Mesothelial cell of epicardium (in vitro differentiated cells): ENCODE measurements at regions not wholly inside any gene's neighbourhood (a gene's known extent, or its start where the extent isn't known, plus 50 kb on each side); places are given as distances from the start of the nearest gene placed in this dataset.

Experiments used
- DNase-seq, 2 experiments: peaks; one replicate each; pipeline ENCODE4 v3.0.0; 2021; ENCODE audit warnings: low spot score in 2 of 2; ENCODE audit not compliant: unreplicated experiment in 2 of 2
- H3K27ac Mint-ChIP-seq: 2 replicates; pipeline ENCODE4 v1.8.0; 2021; ENCODE audit warnings: mixed read lengths
- H3K27me3 Mint-ChIP-seq: 2 replicates; pipeline ENCODE4 v1.8.0; 2021; ENCODE audit warnings: low read depth, mixed read lengths
- H3K36me3 Mint-ChIP-seq: 2 replicates; pipeline ENCODE4 v1.8.0; 2021; ENCODE audit warnings: mixed read lengths
- H3K4me1 Mint-ChIP-seq: 2 replicates; pipeline ENCODE4 v1.8.0; 2021; ENCODE audit warnings: mixed read lengths
- H3K4me3 Mint-ChIP-seq: 2 replicates; pipeline ENCODE4 v1.8.0; 2021; ENCODE audit warnings: mild to moderate bottlenecking, moderate library complexity, mixed read lengths
- H3K9me3 Mint-ChIP-seq: 2 replicates; pipeline ENCODE4 v1.8.0; 2021; ENCODE audit warnings: mixed read lengths
- TF ChIP-seq, protein P1 (sequence below): fragments of 200-600 bp; sonication (generic); IDR thresholded peaks from one replicate; pipeline ENCODE4 v1.5.0; 2021; ENCODE audit warnings: antibody characterized with exemption; ENCODE audit not compliant: unreplicated experiment

GRCh38 chr16:49926941-49927340 lies 71.0 kb upstream of the ZNF423 start:
- H3K27ac Mint-ChIP-seq: no peak overlapping the region
- H3K9me3 Mint-ChIP-seq: no peaks in the 10 kb centered on the region
- DNase-seq: no peak
- H3K36me3 Mint-ChIP-seq: no peaks in the 10 kb centered on the region
- H3K4me3 Mint-ChIP-seq: no peak overlapping the region
- TF ChIP-seq, protein P1, sequence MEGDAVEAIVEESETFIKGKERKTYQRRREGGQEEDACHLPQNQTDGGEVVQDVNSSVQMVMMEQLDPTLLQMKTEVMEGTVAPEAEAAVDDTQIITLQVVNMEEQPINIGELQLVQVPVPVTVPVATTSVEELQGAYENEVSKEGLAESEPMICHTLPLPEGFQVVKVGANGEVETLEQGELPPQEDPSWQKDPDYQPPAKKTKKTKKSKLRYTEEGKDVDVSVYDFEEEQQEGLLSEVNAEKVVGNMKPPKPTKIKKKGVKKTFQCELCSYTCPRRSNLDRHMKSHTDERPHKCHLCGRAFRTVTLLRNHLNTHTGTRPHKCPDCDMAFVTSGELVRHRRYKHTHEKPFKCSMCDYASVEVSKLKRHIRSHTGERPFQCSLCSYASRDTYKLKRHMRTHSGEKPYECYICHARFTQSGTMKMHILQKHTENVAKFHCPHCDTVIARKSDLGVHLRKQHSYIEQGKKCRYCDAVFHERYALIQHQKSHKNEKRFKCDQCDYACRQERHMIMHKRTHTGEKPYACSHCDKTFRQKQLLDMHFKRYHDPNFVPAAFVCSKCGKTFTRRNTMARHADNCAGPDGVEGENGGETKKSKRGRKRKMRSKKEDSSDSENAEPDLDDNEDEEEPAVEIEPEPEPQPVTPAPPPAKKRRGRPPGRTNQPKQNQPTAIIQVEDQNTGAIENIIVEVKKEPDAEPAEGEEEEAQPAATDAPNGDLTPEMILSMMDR: no peak
- H3K27me3 Mint-ChIP-seq: peaks cover 51% of the 10 kb centered on the region
- peaks cover under 1% of the 10 kb centered on the region for H3K4me1 Mint-ChIP-seq

GRCh38 chr16:49928176-49929041 lies 72.5 kb upstream of the ZNF423 start:
- Mint-ChIP-seq H3K36me3 (no peaks in the 10 kb centered on the region), H3K4me1 (peaks cover 14% of the 10 kb centered on the region), H3K4me3 (no peak overlapping the region), H3K27me3 (peaks cover 39% of the 10 kb centered on the region), H3K9me3 (no peaks in the 10 kb centered on the region), H3K27ac (no peak overlapping the region)
- TF ChIP-seq, protein P1: no peak
- no peak for DNase-seq

- Mint-ChIP-seq H3K27me3 (peaks cover 28% of the 10 kb centered on the region), H3K4me3 (no peak overlapping the region), H3K9me3 (no peaks in the 10 kb centered on the region), H3K27ac (no peak overlapping the region), H3K36me3 (no peaks in the 10 kb centered on the region), H3K4me1 (peaks cover 14% of the 10 kb centered on the region)
- TF ChIP-seq, protein P1: no peak
- no peak for DNase-seq
Measured at GRCh38 chr16:49929626-49930025, 73.7 kb upstream of the ZNF423 start.

DNA sequence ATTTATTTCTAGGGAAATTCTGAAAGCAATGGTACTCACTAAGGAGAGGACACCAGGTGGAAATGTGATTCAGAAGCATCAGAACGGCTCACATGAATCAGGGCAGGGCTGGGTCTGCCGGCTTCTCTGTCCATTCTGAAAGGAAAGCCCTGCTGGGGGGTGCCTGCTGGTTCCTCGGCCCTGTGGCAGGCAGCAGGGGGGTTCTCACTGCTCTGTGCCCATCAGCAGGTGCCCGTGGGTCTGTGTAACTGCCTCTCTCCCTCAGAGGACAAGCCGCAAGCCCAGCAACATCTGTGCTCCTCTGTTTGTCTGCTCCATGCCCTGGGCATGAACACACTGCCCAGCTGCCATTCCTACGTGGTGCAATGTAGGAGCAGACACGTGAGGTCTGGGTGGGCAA lies 74.9 kb upstream of the ZNF423 start:
- no peak overlapping the region for H3K4me3 Mint-ChIP-seq
- peaks cover 17% of the 10 kb centered on the region for H3K27me3 Mint-ChIP-seq
- no peak overlapping the region for H3K27ac Mint-ChIP-seq
- H3K36me3 Mint-ChIP-seq: no peaks in the 10 kb centered on the region
- no peak for DNase-seq
- no peaks in the 10 kb centered on the region for H3K9me3 Mint-ChIP-seq
- H3K4me1 Mint-ChIP-seq: peaks cover 14% of the 10 kb centered on the region
- TF ChIP-seq, protein P1: no peak

DNA sequence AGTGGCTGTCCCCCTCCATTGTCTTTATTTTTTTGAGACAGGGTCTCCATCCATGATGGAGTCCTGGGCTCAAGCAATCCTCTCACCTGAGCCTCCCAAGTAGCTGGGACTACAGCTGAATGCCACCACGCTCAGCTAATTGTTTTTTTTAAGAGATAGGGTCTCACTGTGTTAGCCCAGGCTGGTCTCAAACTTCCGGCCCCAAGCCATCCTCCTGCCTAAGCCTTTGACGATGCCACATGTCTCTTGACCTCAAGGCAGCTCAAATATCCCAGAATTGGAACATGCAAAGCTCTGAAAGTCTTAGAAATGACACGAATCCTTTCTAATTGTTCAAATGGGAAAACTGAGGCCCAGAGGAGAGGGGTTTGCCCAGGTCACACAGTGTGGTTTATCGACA lies 75.4 kb upstream of the ZNF423 start:
- TF ChIP-seq, protein P1: no peak
- Mint-ChIP-seq H3K4me1 (peaks cover 14% of the 10 kb centered on the region), H3K27ac (no peak overlapping the region), H3K36me3 (no peaks in the 10 kb centered on the region), H3K9me3 (no peaks in the 10 kb centered on the region), H3K4me3 (no peak overlapping the region), H3K27me3 (peaks cover 14% of the 10 kb centered on the region)
- DNase-seq: no peak
